HG02763 (cell line): ENCODE measurements at regions not wholly inside any gene's neighbourhood (a gene's known extent, or its start where the extent isn't known, plus 50 kb on each side); places are given as distances from the start of the nearest gene placed in this dataset.

Experiments
- ATAC-seq: cut with Tn5 transposase; IDR thresholded peaks from one replicate; pipeline ENCODE4 v1.9.1; 2021; ENCODE audit warnings: mild to moderate bottlenecking, moderate library complexity; ENCODE audit not compliant: unreplicated experiment

GRCh38 chr2:37541516-37541915, 129.9 kb downstream of the CDC42EP3 start:
- ATAC-seq = no peak

GRCh38 chr2:37543999-37544557, 127.4 kb downstream of the CDC42EP3 start:
- ATAC-seq = no peak

DNA sequence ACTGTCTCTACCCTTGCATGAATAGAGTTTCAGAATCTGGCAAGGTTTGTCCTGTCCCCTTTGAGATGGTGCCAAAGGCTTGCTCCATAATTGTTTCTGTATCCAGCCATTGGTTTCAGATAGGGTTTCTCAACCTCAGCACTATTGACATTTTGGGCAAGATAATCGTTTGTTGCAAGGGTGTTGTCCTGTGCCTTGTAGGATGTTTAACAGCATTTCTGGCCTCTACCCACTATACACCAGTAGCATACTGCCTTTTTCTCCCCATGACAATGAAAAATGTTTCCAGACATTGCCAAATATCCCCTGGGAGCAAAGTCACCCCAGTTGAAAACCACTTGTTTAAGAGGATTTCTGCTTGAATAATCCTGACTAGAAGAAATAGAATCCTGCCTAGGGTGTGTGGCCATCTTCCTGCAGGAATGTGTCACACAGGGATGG, 126.8 kb downstream of the CDC42EP3 start:
- ATAC-seq = no peak

- peak; percentile 41 for ATAC-seq
These were observed 121.8 kb downstream of the CDC42EP3 start for GRCh38 chr2:37549598-37549997.

GRCh38 chr2:37550190-37550589, 121.3 kb downstream of the CDC42EP3 start:
- no peak for ATAC-seq

- ATAC-seq = no peak
These were observed 119.7 kb downstream of the CDC42EP3 start for GRCh38 chr2:37551783-37552182.

GRCh38 chr2:37552339-37552738, 119.1 kb downstream of the CDC42EP3 start:
- no peak for ATAC-seq

DNA sequence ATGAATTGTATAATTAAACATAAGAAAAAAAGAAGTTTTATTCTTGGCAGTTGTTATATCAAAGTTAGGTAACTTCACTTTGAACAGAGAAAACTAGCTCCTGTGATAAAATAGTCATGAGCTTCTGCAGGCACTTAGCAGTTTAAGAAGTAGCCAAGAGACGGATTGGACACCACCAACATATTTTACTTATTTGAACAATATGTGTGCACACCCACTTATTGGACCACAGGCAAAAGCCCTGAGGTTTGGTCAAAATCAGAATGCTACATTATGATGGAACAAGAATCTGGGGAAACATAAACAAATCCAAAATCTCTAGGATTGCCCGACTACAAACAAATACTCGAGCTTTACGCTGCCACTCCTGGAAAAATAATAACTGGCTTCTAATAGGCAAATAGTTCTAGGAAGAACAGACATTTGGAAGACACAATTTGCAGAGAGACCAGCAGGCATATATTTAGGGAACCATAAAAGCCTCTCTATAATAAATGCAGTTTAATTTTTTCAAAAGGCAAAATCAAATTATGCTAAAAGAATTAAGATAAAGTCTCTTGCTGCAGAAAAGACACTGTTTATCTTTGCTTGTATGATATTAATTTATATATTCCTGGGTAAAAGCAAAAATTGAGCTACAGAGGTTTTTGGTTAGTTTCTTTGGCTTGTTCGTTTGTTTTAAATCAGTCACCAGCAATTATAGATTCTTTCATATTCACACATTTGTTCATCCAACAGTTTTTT, 117.9 kb downstream of the CDC42EP3 start:
- ATAC-seq = no peak

- ATAC-seq = no peak
These were observed 117.3 kb downstream of the CDC42EP3 start for GRCh38 chr2:37554155-37554510.

DNA sequence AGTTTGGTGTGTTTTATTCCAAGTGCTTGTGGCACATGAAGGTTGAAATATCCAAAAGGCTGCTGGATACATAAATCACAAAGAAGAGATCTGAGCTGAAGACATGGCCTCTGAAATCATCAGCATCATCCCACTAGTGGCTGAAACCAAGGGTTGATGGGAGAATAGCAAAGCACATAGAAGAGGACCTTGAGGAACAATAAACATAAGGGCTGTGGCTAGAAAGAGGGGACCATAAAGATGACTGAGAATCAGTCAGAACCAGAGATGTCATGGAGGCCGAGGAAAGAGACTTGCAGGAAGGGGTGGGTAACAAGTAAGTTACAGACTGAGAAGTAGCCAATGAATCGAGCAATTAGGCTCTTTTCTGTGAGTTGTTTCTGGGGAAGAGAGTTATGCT, 116.8 kb downstream of the CDC42EP3 start:
- ATAC-seq = no peak

DNA sequence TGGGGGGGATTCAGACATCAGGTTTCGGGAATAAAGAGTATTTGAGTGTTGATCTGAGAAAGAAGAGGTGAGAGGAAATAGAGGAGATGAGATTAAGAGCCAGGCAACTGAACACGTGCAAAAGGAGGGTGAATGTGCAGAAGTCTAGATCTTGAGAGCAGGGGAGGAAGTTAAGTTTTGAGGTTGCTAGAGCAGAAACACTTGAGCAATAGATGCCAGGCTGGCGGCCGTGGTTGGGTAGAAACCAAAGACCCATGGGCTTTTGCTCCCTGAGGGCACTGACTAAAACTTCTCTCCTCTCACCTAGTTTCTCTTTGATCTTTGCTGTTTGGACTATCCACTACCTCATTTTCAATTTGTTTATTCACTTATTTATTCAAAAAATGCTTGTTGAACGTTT, 116.0 kb downstream of the CDC42EP3 start:
- peak; percentile 49 for ATAC-seq

- no peak for ATAC-seq
These were observed 115.2 kb downstream of the CDC42EP3 start for GRCh38 chr2:37556256-37556655.

GRCh38 chr2:37558623-37559022, 112.8 kb downstream of the CDC42EP3 start:
- ATAC-seq = peak; percentile 58

GRCh38 chr2:37560241-37560848, 111.1 kb downstream of the CDC42EP3 start:
- no peak for ATAC-seq

GRCh38 chr2:37560863-37561614, 110.4 kb downstream of the CDC42EP3 start:
- no peak for ATAC-seq

- peak; percentile 71 for ATAC-seq
These were observed 109.5 kb downstream of the CDC42EP3 start for GRCh38 chr2:37561615-37562569.

DNA sequence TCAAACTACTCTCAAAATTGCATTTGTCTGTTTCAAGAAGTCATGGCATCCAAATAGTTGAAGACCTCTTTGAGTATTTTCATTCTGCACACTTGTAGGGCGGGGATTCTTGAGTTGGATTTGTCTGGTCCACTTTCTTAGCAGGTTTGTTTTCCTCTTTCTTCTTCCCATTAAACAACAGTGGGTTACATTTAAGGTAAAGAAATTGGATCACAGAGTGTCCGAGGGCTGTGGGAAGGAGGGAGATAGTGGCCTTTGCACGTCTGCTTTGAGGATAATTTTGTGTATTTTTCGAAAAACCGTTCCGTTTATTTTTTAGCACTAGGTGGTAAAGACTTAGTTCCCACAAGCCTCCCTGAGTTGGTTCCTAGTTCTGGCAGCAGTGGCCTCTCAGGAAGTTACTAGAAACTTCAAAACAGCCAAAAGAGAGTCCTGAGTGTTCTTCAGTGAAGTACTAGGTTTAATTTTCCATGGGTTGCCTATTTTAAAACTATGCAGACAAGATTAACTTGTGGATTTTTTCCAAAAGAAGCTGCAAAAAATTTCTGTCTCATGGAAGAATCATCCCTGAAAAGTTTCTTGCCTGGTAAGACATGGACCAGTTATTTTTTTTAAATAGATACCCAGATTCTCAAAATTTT, 107.9 kb downstream of the CDC42EP3 start:
- no peak for ATAC-seq

DNA sequence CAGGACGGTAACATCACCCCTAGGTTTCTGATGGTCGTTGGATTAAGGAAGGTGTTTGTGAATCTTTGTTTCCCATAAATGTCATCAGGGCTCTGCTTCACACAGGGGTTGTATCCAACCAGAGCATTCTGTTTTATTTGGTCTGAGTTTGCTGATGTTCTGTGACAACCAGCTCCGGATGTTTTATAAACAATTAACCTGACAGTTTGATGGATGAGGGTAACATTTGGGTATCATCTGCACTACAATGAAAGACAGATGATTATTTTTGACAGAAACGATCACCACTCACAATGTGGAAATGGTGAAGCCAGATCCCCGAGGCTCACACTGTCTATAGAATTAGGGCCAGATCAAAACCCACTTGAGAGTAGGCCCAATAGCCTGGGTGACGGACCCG, 107.1 kb downstream of the CDC42EP3 start:
- no peak for ATAC-seq

DNA sequence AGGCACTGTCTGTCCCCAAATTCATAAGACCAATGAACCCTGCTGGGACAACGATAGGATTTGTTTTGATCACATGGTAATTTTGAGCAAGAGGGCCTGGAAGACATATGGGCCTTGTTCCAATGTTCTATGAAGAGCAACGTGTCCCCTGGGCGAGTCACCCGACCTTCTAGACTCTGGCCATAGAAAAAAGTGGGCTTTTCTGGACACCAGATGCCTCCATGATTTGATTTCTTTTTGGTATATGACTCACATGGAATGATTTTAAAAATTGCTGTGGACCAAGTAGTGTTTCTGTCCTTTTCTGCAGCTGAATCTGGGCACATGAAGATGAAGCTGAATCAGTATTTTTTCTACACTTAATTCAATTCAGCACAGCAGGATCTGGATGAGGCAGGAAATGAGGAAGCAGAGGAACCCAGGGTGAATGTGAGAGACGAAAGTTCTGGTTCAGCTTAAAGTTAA, 104.9 kb downstream of the CDC42EP3 start:
- ATAC-seq = no peak

DNA sequence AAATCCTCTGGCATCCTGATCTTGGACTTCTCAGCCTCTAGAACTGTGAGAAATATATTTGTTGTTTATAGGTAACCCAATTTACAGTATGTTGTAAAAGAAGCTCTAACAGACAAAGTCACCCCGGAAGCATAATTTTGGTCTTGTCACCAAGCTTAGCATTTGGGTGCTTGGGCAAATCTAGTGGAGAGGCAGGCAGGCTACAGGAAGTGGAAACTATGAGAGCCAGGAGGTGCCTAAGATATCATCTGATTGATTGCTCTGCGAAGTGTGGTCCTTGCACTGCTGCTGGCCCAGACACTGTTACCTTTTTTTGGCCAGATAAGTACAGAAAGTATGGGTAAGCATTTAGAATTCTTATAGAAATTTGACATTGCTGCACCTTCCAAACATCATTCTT, 102.9 kb downstream of the CDC42EP3 start:
- no peak for ATAC-seq
